ENCODE measurements at regions not wholly inside any gene's neighbourhood (a gene's known extent, or its start where the extent isn't known, plus 50 kb on each side); places are given as distances from the start of the nearest gene placed in this dataset.

DNA sequence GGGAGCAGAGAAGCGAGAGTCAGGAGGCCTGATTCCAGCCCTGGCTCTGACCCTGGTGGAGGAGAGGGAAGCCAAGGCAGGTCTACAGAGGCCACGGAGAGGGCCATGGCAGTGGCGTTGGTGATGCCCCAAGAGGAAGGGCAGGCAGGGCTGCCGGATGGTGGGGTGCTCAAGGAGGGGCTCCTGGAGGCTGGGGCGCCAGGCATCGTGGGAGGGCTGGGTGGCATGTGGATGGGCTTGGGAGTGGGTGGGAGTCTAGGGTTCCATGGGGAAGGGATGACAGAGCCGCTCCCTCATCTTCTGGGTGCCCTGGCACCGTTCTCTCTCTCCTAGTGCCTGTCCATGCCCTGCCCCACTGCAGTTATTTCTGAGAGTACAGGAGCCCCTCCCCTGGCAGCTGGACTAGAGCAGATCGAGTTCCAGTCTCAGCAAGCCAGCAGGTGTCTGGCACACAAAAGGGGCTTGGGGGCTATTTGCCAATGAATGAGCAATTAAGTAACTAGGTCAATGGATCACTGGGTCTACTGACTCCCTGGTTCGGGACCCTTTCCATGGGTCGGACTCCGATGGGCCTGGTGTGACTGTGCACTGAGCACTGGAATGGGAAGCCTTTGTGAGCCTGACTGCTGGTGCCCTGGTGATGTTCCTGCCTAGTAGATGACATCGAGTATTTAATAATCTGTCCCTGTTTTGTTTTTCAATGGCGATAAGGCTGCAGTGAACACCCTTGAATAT, 570.0 kb downstream of the TBC1D22A start:
- Histone ChIP-seq H3K9me3 (replicated peaks in 1 of 3) (no peaks in the 10 kb centered on the region), H3K27me3 (no peaks in the 10 kb centered on the region), H3K27ac (no peak overlapping the region), H3K4me3 (no peak overlapping the region), H3K4me1 (replicated peaks in 1 of 2) (no peaks in the 10 kb centered on the region), H3K36me3 (replicated peaks in 1 of 2) (no peaks in the 10 kb centered on the region)
- DNase-seq = peak in 1 of 7 donors; percentile 24
- intact Hi-C loops (cut with DNase I) = no loop called here
- TF ChIP-seq, protein P1, sequence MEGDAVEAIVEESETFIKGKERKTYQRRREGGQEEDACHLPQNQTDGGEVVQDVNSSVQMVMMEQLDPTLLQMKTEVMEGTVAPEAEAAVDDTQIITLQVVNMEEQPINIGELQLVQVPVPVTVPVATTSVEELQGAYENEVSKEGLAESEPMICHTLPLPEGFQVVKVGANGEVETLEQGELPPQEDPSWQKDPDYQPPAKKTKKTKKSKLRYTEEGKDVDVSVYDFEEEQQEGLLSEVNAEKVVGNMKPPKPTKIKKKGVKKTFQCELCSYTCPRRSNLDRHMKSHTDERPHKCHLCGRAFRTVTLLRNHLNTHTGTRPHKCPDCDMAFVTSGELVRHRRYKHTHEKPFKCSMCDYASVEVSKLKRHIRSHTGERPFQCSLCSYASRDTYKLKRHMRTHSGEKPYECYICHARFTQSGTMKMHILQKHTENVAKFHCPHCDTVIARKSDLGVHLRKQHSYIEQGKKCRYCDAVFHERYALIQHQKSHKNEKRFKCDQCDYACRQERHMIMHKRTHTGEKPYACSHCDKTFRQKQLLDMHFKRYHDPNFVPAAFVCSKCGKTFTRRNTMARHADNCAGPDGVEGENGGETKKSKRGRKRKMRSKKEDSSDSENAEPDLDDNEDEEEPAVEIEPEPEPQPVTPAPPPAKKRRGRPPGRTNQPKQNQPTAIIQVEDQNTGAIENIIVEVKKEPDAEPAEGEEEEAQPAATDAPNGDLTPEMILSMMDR (IDR thresholded peaks at IDR 0.05) = no peak
- TF ChIP-seq POLR2A (IDR thresholded peaks at IDR 0.05) = no peak
- WGBS, 4 donors = 81 to 89% (median 84%) methylated on average over 6 to 14 of the region's 14 CpGs

DNA sequence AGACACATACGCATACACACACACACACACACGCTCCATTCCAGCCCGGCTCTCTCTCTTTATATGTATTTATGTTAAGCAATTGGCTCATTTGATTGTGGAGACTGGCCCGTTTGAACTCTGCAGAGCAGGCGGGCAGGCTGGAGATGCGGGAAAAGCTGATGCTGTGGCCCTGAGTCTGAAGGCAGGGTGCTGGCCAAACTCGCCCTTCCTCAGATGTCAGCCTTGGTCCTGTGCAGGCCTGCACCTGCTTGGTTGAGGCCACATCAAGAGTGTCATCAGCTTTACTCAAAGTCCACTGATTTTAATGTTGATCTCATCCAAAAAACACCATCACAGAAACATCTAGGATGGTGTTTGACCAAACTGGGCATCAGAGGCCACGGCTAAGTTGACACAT, 569.3 kb downstream of the TBC1D22A start:
- WGBS, 4 donors = 86 to 92% (median 89%) methylated on average over 8 of the region's 8 CpGs
- intact Hi-C loops (cut with DNase I) = no loop called here
- H3K9me3 ChIP-seq (replicated peaks in 1 of 3) = no peaks in the 10 kb centered on the region
- H3K4me3 ChIP-seq = no peak overlapping the region
- H3K27ac ChIP-seq = no peak overlapping the region
- H3K4me1 ChIP-seq (replicated peaks in 1 of 2) = no peaks in the 10 kb centered on the region
- peak in 1 of 7 donors; percentile 15 for DNase-seq
- no peak for TF ChIP-seq POLR2A (IDR thresholded peaks at IDR 0.05)
- TF ChIP-seq, protein P1 (IDR thresholded peaks at IDR 0.05) = no peak
- no peaks in the 10 kb centered on the region for H3K36me3 ChIP-seq (replicated peaks in 1 of 2)
- no peaks in the 10 kb centered on the region for H3K27me3 ChIP-seq

DNA sequence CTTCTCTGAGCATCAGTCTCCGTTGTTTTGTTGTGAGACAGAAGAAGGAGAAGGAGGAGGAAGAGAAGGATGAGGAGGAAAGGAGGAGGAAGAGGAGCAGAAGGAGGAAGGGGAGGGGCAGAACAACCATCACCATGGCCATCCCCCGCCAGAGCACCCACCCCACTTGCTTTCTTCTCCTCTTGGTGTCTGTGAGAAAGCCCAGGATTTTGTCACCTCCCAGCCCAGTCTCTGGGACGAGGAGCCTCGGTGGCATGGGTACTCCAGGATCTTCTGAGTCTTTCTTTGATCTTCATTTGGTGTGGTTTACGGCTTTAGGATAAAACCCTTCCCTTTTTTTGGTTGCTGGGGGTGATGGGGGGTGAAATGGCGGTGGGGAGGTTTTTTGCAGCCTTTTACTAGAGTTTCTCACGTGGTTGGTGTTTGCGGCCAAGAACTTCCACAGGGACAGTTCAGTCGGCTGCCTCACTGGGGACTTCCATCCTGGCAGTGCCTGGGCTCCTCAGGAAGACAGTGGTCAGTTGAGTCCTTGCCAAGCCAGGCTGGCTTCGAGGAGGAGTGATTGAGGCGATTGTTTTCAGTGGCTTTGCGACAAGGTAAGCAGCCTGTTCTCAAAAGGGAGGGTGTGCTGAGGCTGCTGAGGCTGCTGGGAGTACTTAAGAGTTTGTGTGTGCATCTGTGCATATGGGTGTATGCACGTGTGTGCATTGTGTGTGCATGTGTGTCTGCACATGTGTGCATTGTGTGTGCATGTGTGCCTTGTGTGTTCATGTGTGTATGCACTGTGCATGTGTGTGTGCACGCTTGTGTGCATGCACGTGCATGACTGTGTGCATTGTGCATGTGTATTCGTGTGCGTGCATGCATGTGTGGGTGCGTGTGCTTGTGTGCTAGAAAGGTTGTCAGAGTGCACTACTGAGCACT, 567.5 kb downstream of the TBC1D22A start:
- DNase-seq = peak in 1 of 7 donors; percentile 43
- intact Hi-C loops (cut with DNase I) = no loop called here
- H3K27ac ChIP-seq = no peak overlapping the region
- H3K9me3 ChIP-seq (replicated peaks in 1 of 3) = no peaks in the 10 kb centered on the region
- H3K36me3 ChIP-seq (replicated peaks in 1 of 2) = no peaks in the 10 kb centered on the region
- no peaks in the 10 kb centered on the region for H3K4me1 ChIP-seq (replicated peaks in 1 of 2)
- H3K4me3 ChIP-seq = no peak overlapping the region
- WGBS, 4 donors = 67 to 73% (median 70%) methylated on average over 17 to 18 of the region's 18 CpGs
- no peaks in the 10 kb centered on the region for H3K27me3 ChIP-seq
- TF ChIP-seq POLR2A (IDR thresholded peaks at IDR 0.05) = no peak
- TF ChIP-seq, protein P1 (IDR thresholded peaks at IDR 0.05) = no peak

DNA sequence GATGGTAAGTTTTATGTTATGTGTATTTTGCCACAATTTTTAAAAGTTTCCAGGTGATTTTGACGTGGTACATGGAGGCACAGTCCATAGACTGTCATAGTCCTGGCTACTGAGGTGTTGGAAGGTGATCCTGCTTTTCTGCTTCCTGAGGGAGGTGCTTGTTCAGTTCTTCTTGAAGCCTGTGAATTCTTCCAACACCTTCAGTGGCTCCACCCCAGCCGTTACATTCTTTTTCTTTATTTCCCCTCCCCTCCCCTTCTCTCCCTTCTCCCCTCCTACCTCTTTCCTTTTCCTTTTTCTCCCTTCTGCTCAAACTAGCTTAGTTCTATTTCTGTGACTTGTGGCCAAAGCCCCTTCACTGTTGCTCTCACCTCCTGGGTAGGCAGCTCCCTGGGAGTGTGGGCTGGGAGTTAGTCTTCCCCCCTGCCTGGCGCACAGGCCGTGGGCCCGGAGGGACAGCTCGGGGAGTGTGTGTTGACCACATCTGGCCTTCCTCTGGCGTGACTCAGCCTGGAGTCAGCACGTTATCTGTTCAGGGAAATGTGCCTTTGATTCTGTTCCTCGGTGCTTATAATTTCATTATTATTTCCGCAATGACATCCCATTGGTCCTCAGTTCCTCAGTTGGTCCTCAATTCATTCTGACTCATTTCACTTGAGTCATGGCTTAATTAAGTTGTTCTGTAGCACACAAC, 566.2 kb downstream of the TBC1D22A start:
- intact Hi-C loops (cut with DNase I) = no loop called here
- peak; percentile 30 to 70 (median 41) for DNase-seq
- Histone ChIP-seq H3K27me3 (no peaks in the 10 kb centered on the region), H3K36me3 (replicated peaks in 1 of 2) (no peaks in the 10 kb centered on the region), H3K9me3 (replicated peaks in 1 of 3) (no peaks in the 10 kb centered on the region), H3K4me1 (replicated peaks in 1 of 2) (no peaks in the 10 kb centered on the region), H3K27ac (no peak overlapping the region), H3K4me3 (no peak overlapping the region)
- 33 to 48% (median 36%) methylated on average over 10 of the region's 10 CpGs for whole genome bisulfite sequencing, 4 donors
- TF ChIP-seq, protein P1 (IDR thresholded peaks at IDR 0.05) = no peak
- no peak for TF ChIP-seq POLR2A (IDR thresholded peaks at IDR 0.05)

All from adrenal gland (tissue), 9 donors.